ENCODE measurements at regions not wholly inside any gene's neighbourhood (a gene's known extent, or its start where the extent isn't known, plus 50 kb on each side); places are given as distances from the start of the nearest gene placed in this dataset.

GRCh38 chr1:55490547-55490946 lies 275.4 kb upstream of the USP24 start:
- TF ChIP-seq POLR2A (IDR thresholded peaks at IDR 0.05; ENCODE audit: low read length) (no peak), GATA1 (IDR thresholded peaks at IDR 0.05; ENCODE audit: low read depth, low read length) (no peak)

All from erythroblast (primary cell).